HG03097 (cell line): ENCODE measurements at regions not wholly inside any gene's neighbourhood (a gene's known extent, or its start where the extent isn't known, plus 50 kb on each side); places are given as distances from the start of the nearest gene placed in this dataset.
"Not testable (repeated sequence)": the region's sequence is repeated elsewhere in the genome, so short reads cannot be mapped to it uniquely, and the experiment has no call there.

Experiments
- ATAC-seq: cut with Tn5 transposase; IDR thresholded peaks from one replicate; pipeline ENCODE4 v1.9.1; 2021; ENCODE audit not compliant: unreplicated experiment, low FRiP score

DNA sequence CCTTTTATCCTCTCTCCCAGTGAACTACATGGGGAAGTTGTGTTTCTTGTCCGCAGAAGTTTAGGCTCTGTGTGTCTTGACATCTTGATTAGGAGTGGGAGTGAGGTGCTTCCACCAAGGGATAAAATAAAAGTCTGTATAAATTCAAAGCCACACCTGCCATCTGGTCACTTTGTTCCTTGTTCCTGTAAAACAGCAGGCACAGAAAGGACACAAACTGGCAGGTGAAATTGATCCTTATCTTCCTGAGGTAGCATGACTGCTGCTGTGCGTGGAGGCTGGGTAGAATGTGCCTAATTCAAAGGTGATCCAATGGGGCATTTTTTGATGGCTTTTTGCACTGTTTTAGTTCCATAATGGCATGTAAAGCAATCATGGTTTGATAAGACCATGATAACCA lies 104.3 kb upstream of the KITLG start:
- no peak for ATAC-seq

DNA sequence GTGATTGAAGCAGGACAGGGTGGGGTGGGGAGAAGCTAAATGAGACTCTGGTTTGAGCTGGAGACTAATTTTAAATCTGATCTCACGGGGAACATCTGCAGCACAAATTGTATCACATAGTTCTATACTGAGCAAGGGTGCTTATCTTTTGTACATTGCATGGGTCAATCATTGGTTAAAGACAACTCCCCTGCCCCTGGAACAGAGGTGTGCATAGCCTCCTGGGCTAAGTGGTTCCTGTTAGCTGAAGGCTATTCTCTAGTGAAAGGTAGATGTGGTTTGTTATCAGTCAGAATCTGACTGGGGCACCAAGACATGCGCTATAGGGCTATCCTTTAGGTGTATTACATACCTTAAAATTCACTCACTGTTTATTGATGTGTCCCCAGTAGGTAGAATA lies 103.9 kb upstream of the KITLG start:
- ATAC-seq: no peak

DNA sequence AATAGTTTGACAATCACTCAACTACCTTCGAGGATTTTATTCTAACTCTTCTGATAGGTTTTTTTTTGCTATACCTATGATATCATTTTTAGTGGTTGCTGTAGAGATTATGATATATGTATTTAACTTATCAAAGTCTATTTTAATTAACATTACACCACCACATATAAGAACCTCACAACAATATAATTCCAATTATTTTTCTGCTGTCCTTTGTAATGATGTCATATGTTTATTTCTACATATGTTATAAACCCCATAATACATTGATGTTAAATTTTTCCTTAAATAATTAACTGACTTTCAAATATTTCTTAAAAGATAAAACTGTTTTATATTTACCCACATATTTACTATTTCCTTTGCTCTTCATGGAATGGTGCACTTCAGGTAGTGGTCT lies 103.4 kb upstream of the KITLG start:
- ATAC-seq: no peak

DNA sequence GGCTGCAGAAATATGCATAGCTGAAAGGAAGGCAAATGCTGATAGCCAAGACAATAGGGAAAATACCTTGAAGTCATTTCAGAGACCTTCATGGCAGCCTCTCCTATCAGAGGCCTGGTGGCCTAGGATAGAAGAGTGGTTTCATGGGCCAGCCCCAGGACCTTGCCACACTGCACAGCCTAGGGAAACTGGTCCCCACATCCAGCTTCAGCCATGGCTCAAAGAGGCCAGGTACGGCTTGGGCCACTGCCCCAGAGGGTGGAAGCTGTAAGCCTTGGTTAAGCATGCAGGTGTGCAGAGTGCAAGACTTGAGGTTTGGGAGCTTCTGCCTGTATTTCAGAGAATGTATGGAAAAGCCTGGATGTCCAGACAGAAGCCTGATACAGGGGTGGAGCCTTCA lies 101.0 kb upstream of the KITLG start:
- no peak for ATAC-seq

DNA sequence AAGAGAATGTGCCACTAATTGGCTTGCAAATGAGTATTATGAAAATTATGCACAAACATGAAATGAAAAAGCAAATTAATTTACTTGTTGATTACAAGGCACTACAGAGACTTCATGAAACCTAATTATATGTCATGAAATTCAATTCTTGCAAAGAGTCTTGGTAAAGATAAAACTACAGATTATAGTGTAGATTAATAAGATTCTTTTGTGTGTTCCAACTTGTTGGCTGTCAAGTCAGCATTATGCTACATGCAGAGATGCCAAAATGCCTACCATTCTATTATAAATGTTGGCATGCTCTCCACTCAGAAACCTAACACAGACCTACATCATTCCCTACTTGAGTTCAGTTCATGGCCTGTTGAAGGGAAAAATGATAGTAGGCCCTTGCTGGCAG lies 97.2 kb upstream of the KITLG start:
- no peak for ATAC-seq

DNA sequence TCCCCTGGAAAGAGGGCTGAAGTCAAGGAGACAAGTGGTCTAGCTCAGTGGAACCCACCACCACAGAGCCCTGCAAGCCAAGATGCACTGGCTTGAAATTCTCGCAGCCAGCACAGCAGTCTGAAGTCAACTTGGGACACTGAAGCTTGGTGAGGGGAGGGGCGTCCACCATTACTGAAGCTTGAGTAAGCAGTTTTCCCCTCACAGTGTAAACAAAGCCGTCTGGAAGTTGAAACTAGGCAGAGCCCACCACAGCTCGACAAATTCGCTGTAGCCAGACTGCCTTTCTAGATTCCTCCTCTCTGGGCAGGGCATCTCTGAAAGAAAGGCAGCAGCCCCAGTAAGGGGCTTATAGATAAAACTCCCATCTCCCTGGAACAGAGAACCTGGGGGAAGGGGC lies 87.3 kb upstream of the KITLG start:
- not testable (repeated sequence) for ATAC-seq

DNA sequence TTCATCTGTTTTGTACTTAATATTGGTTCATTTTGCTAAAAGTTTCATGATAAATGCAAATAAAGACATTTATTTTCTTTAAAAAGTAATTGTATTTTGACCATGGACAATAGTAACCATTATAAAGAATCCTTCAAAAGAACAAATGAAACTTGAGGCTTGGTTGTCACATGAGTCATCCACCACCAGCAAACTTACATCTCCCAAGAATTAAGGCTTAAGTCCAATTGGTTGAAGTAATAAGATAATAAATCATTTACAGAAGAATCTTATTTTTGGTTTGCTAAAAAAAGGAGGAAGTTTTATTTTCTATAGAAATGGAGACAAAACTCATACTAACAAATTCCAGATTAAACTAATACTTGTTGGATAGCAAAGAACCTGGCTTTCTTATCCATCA lies 84.8 kb upstream of the KITLG start:
- no peak for ATAC-seq

DNA sequence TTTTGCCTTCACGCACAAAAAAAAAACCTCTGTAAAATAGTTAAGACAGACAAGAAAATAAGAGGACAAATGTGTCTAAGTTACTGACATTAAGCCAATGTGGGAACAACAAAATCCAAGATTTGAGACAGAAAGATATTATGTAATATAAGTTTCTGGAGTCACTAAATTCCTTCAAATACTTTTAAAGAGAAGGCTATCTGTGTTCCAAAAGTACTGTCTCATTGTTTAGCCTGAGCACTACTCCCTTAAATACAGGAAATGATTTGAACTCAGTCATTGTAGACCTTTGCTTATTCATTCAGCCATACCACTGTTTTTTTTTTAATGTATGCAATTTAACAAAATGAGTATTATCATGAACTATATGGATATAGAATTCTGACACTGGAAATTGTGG lies 82.7 kb upstream of the KITLG start:
- ATAC-seq: no peak

DNA sequence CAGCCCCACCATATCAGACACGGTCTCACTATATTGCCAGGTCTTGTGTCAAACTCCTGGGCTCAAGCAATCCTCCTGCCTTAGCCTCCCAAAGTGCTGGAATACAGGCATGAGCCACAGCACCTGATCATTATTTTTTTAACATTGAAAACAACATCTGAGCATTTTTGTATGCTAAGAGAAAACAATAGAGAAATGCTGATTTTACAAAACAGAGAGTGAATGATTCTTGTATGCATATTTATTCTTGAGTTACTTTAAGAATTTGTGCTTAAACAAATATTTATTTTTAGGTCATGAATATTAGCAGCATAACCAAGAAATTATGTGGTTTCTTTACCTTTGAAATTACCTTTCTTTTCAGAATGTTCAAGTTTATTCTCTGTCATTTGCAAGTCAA lies 81.8 kb upstream of the KITLG start:
- ATAC-seq: no peak

DNA sequence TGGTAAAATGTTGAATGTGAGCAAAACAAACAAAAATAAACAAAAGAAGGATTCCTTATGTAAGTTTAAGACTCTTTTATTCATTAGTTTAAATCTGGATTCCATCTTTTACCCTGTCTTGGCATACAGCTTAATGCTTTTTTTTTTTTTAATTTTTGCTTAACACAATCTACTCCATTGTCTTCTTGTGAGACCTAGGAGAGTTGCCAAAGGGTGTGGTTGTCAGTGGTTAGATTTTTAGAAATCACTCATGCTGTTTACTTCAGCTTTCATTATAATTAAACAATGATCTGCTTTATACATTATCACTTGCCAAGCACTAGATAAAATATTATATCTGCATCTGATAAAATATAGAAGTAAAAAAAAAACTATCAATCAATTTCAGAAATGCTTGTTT lies 77.7 kb upstream of the KITLG start:
- ATAC-seq: no peak

DNA sequence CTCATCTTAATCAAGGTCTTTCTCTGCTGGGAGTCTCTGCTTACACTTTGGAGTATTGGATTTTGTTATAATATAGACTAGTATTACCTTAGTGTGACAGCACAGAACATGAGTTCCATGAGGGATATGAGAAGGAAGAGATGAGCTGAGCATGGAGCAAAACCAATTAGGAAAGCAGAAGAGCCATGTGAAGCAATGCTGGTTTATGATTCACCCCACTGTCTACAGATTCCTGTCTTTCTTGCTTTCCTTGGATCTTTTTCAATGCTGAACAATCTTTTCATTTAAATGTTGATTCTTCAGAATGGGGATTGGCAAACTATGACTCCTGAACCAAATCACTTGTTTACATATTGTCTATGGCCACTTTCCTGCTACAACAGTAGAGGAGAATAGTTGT lies 70.4 kb upstream of the KITLG start:
- no peak for ATAC-seq

DNA sequence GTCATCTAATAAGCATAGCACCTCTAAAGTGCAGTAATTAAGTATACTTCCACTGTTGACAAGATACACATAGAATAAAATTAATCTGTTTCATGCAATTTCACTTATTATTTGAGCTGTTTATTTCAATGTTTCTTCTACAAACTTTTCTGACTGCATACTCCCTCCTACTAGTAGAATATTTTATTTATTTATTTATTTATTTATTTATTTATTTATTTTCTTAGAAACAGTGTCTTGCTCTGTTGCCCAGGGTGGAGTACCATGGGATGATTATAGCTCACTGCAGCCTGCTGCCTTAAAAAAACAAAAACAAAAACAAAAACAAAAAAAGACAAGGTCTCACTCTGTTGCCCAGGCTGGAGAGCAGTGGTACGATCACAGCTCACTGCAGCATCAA lies 68.4 kb upstream of the KITLG start:
- no peak for ATAC-seq

DNA sequence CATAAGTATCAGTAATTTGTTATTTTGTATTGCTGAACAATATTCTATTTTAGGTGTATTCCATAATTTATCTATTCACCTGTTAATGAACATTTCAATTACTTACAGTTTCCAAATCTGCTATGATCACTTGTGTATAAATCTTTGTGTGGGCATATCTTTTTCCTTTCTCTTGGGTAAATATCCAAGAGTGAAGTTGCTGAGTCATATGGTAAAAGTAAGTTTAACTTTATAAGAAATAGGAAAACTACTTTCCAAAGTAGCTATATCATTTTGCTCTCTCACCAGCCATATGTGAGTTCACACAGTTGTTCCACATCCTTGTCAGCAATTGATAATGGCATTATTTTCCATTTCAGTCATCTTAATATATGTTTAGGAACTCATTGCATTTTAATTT lies 66.6 kb upstream of the KITLG start:
- ATAC-seq: no peak

DNA sequence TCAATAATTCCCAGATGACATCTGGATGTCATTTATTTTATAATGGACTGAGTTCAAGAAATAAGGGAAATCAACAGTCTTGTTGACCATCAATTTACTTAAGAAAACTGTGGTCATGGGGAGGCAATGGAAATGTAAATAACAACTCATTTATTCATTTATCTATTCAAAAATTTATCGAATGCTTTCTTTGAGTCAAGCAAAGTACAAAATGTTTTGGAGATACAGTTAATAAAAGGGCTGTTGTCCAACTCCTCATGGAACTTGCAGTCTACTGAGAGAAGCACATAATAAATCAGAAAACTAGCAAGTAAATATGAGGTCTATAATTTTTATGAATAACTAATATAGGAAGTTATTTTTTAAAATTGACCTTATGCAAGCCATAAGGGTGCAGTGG lies 65.5 kb upstream of the KITLG start:
- ATAC-seq: no peak

DNA sequence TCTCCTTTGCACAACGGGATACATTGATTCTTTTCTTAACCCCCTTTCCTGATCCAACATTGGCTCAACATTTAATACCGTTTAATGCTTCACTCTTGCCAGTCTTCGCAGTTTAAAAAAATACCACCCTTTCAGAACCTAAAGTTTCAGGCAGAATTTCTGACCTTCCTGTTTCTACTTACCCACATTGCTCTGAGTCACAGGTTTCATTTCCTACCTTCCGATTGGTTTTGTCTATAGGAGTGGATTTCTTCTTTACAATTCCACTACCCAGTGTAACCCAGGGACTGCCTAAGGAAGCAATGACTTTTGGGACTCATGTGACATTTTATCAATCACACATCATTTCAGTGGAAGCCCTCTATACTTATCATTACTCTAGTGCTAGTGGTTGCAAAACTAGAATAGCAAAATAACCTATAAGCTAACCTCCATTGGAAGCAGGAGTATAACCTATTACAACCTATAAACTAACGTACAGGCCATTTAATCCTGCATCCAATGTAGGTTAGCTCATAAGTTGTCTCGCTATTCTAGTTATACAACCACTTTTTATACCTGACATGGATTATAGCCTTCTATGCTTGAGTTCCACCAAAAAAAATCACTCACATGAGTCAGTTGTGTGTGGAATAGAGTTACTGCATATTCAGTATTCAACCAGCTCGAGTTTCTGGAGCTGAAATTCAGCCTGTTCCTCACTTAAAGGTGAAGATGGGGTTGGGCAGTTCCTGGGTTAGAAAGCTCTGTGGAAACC lies 64.9 kb upstream of the KITLG start:
- ATAC-seq: no peak

DNA sequence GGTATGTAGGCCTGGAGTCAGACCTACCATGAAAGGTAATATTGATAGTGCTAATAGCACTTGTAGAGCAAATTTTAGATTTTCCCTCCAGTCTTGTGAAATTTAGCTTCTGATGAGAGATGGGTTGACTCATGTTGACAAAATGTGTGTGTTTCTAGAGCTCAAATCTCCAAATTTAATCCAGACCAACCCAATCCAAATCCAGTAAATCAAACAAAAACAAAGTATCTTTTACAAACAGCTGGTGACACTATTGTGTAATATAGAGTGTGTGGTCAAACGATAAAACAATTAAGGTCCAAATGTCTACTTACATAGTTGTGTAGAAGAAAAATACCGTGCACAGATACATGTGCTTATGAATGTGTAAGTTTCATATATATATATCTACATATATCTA lies 63.4 kb upstream of the KITLG start:
- no peak for ATAC-seq

DNA sequence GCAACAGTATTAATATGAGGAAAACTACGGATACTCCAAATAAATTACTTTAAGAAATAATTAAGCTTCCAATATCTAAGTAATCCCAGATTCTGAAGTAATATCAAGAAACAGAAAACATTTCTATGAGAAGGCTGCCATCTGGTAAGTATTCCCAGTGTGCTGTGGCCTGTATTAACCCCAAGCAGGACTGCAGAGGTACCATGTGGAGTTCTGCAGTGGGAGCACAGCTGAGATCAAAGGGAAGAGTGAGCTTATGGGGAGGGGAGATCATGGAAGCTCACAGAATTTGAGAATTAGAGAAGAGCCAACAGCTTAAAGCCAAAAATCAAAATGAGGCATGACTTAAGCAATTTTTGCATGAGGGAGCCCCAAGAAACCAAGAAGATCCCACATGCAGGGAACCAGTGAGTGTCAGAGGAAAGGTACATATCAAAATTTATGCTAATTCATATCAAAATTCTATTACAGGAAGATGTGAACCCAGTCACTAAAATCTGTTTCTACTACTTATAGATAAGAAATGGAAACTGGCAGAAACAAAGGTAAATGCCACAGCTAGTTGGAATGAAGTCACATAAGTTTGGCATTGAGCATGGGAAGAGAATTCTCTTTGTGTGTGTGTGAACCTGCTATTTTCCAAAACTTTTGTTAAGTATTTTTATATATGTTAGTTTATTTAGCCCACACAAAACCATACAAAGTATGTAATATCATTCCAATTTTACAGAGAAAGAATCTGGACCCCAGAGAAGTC lies 62.6 kb upstream of the KITLG start:
- no peak for ATAC-seq

DNA sequence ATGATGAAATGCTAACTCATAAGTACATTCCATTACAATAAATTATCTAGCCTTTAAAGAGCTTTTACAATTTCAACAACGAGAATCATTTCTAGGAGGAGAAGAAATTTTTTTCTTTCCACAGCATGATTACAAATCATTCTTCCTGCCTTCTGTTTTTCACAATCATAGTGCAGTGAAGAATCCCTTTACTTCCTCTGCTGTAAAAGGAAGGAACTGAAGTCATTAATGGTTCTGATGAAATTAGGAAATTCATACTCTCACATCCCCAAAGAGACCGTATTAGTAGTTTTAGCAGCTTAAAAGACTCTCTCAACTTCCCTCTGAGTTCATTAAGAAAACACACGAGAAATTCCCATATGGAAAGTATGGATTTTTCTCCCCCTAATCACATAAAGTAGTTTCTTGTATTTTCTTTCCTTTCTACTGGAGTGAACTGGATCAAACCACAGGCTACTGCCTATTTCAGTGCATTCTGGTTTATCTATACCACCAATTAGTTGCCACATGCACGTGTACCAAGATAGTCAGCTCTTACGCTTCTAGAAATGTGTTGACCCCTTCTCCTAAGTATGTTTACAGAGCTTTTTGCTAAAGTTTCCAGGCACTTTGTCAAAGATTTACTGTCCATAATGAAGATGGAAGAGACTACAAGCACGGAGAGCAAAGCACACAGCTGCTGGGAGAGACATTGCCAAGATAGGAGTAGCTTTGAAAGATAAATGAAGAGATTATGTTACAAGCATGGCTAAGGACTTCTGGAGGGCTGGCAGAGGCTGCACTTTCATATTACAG lies 58.9 kb upstream of the KITLG start:
- no peak for ATAC-seq

DNA sequence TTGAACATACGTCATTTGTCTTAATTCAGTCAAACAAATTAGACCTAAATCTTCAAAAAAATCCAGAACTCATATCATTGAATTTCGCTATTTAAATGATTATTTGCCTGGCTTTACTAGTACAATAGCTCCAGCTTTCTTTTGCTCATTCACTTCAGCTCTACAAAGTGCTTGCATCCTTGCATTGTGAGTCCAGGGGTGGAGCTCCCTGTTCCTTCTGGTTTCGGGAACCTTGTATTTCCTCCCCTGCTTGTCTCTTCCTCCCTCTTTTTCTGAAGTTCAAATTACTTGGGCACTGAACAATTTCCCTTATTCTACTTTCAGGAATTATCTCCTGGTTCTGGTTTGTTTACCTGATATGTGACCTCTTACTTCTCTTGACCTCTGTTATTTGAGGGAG lies 58.1 kb upstream of the KITLG start:
- no peak for ATAC-seq

DNA sequence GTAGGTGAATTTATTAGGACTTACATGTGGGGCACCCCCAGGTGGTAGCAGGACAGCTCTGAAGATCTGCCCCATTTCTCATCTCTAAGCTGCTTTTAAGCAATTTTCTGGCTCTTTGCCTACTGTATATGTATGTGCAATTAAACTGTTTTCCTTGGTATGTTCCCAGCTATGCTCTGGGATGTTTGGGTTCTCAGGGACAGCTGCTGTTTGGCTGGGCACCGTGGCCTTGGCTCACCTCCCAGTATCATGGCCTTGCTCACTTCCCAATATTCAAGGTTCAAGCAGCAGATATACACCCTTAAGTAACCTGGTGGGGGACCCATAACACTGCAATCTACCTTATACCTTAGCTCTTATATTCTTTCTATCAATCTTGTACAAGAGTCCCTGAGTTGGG lies 53.7 kb upstream of the KITLG start:
- no peak for ATAC-seq

DNA sequence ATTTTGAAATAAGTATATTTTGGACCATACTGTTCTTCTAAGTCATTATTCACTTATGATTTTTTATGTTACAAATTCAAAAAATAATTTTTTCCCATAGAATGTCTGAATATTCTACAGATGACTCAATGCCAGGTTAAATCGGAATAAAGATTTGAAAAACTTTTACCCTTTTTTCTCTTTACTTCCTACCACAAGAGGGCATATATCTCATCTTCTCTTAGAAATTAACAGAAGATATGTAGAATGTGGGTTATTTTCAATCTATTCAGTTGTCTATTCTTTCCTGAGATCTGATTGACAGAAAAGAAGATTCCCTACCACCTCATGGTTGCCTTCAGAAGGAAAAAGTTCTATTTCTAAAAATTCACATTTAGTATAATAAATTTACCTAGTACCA lies 53.0 kb upstream of the KITLG start:
- no peak for ATAC-seq

DNA sequence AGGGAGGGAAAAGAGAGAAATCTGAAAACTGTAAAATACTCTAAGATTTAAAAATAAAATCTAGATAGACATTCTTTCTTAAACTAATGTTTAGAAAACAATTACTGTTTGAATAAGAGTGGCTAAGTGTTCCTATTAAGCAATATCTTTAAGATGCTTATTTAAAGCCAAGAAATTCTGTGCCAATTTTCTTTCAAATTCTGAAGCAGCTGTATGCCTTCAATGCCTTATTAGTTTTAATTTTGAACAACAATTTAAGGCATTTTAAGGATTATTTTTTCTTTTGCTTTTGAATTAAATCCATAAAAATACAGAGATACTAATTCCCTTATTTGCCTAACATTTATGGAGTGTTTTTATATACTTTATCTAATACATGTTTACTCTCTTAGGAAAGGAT lies 50.3 kb upstream of the KITLG start:
- no peak for ATAC-seq
